HG03469 (cell line): ENCODE measurements at regions not wholly inside any gene's neighbourhood (a gene's known extent, or its start where the extent isn't known, plus 50 kb on each side); places are given as distances from the start of the nearest gene placed in this dataset.
"Not testable (repeated sequence)": the region's sequence is repeated elsewhere in the genome, so short reads cannot be mapped to it uniquely, and the experiment has no call there.

Source experiments
- ATAC-seq: cut with Tn5 transposase; IDR thresholded peaks from one replicate; pipeline ENCODE4 v1.9.1; 2021; ENCODE audit warnings: mild to moderate bottlenecking, moderate library complexity, moderate number of reproducible peaks; ENCODE audit not compliant: unreplicated experiment

GRCh38 chr10:60479305-60480020 lies 89.8 kb upstream of the ANK3 start:
- no peak for ATAC-seq

- no peak for ATAC-seq
Measured at GRCh38 chr10:60476451-60476850, 86.8 kb upstream of the ANK3 start.

GRCh38 chr10:60473557-60473956 lies 83.9 kb upstream of the ANK3 start:
- no peak for ATAC-seq

- ATAC-seq, result no peak
Measured at GRCh38 chr10:60470091-60470490, 80.4 kb upstream of the ANK3 start.

GRCh38 chr10:60469147-60469546 lies 79.5 kb upstream of the ANK3 start:
- not testable (repeated sequence) for ATAC-seq

- no peak for ATAC-seq
Measured at GRCh38 chr10:60467202-60467546, 77.5 kb upstream of the ANK3 start.

- ATAC-seq, result no peak
Measured at GRCh38 chr10:60466267-60467201, 76.9 kb upstream of the ANK3 start.

- no peak for ATAC-seq
Measured at GRCh38 chr10:60465801-60466200, 76.1 kb upstream of the ANK3 start.

GRCh38 chr10:60464659-60465058 lies 75.0 kb upstream of the ANK3 start:
- ATAC-seq, result no peak

GRCh38 chr10:60463746-60464145 lies 74.1 kb upstream of the ANK3 start:
- ATAC-seq, result no peak

- no peak for ATAC-seq
Measured at GRCh38 chr10:60461688-60462087, 72.0 kb upstream of the ANK3 start.

- no peak for ATAC-seq
Measured at GRCh38 chr10:60459701-60460457, 70.2 kb upstream of the ANK3 start.

- no peak for ATAC-seq
Measured at GRCh38 chr10:60456053-60456452, 66.4 kb upstream of the ANK3 start.

- ATAC-seq, result no peak
Measured at GRCh38 chr10:60454336-60454735, 64.7 kb upstream of the ANK3 start.

- ATAC-seq, result no peak
Measured at GRCh38 chr10:60453036-60453435, 63.4 kb upstream of the ANK3 start.

- no peak for ATAC-seq
Measured at GRCh38 chr10:60450291-60450690, 60.6 kb upstream of the ANK3 start.

- no peak for ATAC-seq
Measured at GRCh38 chr10:60448246-60448645, 58.6 kb upstream of the ANK3 start.

GRCh38 chr10:60446851-60447250 lies 57.2 kb upstream of the ANK3 start:
- no peak for ATAC-seq

GRCh38 chr10:60446070-60446833 lies 56.6 kb upstream of the ANK3 start:
- no peak for ATAC-seq

GRCh38 chr10:60444494-60445064 lies 54.9 kb upstream of the ANK3 start:
- ATAC-seq, result no peak
